ENCODE measurements at regions not wholly inside any gene's neighbourhood (a gene's known extent, or its start where the extent isn't known, plus 50 kb on each side); places are given as distances from the start of the nearest gene placed in this dataset.

GRCh38 chr3:148510116-148510515 lies 187.6 kb upstream of the AGTR1 start:
- Histone ChIP-seq H3K9ac (ENCODE audit: low read length) (no peak overlapping the region), H3K36me3 (ENCODE audit: insufficient read depth, low read length) (no peaks in the 10 kb centered on the region), H3K27ac (ENCODE audit: low read depth, low read length) (no peak overlapping the region), H4K20me1 (ENCODE audit: insufficient read depth, low read length) (no peaks in the 10 kb centered on the region), H3K4me1 (ENCODE audit: insufficient read depth, low read length) (no peaks in the 10 kb centered on the region), H3K27me3 (ENCODE audit: insufficient read depth, low read length) (no peaks in the 10 kb centered on the region), H3K4me3 (ENCODE audit: insufficient read depth, low read depth, low read length) (no peak overlapping the region), H2AFZ (ENCODE audit: low read depth, low read length) (no peak overlapping the region), H3K9me3 (ENCODE audit: insufficient read depth, low read depth, low read length) (no peaks in the 10 kb centered on the region), H3K79me2 (ENCODE audit: insufficient read depth, low read length) (no peaks in the 10 kb centered on the region), H3K4me2 (ENCODE audit: low read length) (no peak overlapping the region)
- TF ChIP-seq EZH2 (IDR thresholded peaks at IDR 0.05; ENCODE audit: insufficient read depth, low read length) (no peak), CTCF (IDR thresholded peaks at IDR 0.05; ENCODE audit: insufficient read depth, low read depth, low read length) (no peak)
- no peak for FAIRE-seq
- Mint-ChIP-seq H3K4me3 (ENCODE audit: unreplicated experiment) (no peak overlapping the region), H3K27me3 (ENCODE audit: low read depth, unreplicated experiment) (no peaks in the 10 kb centered on the region), H3K9me3 (ENCODE audit: unreplicated experiment) (no peaks in the 10 kb centered on the region), H3K36me3 (ENCODE audit: low read depth, unreplicated experiment) (no peaks in the 10 kb centered on the region), H3K27ac (ENCODE audit: unreplicated experiment) (no peak overlapping the region), H3K4me1 (ENCODE audit: low read depth, unreplicated experiment) (peaks cover 7% of the 10 kb centered on the region)
- DNase-seq (ENCODE audit: low read depth) = no peak

DNA sequence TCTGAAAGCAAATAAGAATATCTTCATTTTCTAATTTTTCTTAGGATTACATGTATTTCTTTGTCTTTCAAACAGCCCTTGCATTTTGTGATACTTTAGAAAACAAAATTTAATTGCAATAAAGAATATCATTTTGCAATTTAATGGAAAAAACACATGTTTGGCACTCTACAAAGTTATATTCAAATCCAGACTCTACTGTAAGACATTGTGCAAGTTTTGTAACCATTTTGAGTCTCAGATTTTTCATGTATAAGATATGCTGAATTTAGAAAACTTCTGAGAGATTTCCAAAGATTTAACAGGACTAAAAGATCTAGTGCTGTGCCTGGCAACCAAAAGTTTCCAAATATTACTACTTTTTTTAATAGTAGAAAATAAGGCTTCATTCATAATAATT lies 187.1 kb upstream of the AGTR1 start:
- Histone ChIP-seq H2AFZ (ENCODE audit: low read depth, low read length) (no peak overlapping the region), H3K27me3 (ENCODE audit: insufficient read depth, low read length) (no peaks in the 10 kb centered on the region), H3K27ac (ENCODE audit: low read depth, low read length) (no peak overlapping the region), H4K20me1 (ENCODE audit: insufficient read depth, low read length) (no peaks in the 10 kb centered on the region), H3K4me1 (ENCODE audit: insufficient read depth, low read length) (no peaks in the 10 kb centered on the region), H3K9ac (ENCODE audit: low read length) (no peak overlapping the region), H3K4me2 (ENCODE audit: low read length) (no peak overlapping the region), H3K4me3 (ENCODE audit: insufficient read depth, low read depth, low read length) (no peak overlapping the region), H3K9me3 (ENCODE audit: insufficient read depth, low read depth, low read length) (no peaks in the 10 kb centered on the region), H3K79me2 (ENCODE audit: insufficient read depth, low read length) (no peaks in the 10 kb centered on the region), H3K36me3 (ENCODE audit: insufficient read depth, low read length) (no peaks in the 10 kb centered on the region)
- peaks cover 7% of the 10 kb centered on the region for H3K4me1 Mint-ChIP-seq (ENCODE audit: low read depth, unreplicated experiment)
- H3K9me3 Mint-ChIP-seq (ENCODE audit: unreplicated experiment) = no peaks in the 10 kb centered on the region
- no peak overlapping the region for H3K27ac Mint-ChIP-seq (ENCODE audit: unreplicated experiment)
- TF ChIP-seq CTCF (IDR thresholded peaks at IDR 0.05; ENCODE audit: insufficient read depth, low read depth, low read length) (no peak), EZH2 (IDR thresholded peaks at IDR 0.05; ENCODE audit: insufficient read depth, low read length) (no peak)
- FAIRE-seq = no peak
- no peak for DNase-seq (ENCODE audit: low read depth)
- no peaks in the 10 kb centered on the region for H3K27me3 Mint-ChIP-seq (ENCODE audit: low read depth, unreplicated experiment)
- H3K4me3 Mint-ChIP-seq (ENCODE audit: unreplicated experiment) = no peak overlapping the region
- H3K36me3 Mint-ChIP-seq (ENCODE audit: low read depth, unreplicated experiment) = no peaks in the 10 kb centered on the region

DNA sequence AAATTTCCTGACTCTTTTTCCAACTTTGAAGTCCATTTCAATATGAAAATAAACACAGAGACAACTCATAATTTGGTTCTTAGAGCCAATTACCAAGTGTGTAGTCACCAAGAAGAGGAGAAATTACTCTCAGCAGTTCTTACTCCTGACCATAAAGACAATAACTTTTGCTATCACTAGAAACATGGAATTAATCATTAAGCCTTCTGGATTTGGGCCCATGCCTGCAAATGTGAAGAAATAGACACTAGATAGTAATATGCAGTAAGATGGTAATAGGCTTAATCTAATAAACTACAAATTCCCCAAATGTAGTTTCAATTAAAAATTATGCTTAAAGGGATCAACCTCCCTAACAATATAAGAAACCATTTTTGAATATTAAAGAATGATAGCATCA lies 185.1 kb upstream of the AGTR1 start:
- H3K9me3 ChIP-seq (ENCODE audit: insufficient read depth, low read depth, low read length) = no peaks in the 10 kb centered on the region
- no peak for TF ChIP-seq CTCF (IDR thresholded peaks at IDR 0.05; ENCODE audit: insufficient read depth, low read depth, low read length)
- TF ChIP-seq EZH2 (IDR thresholded peaks at IDR 0.05; ENCODE audit: insufficient read depth, low read length) = no peak
- peaks cover 7% of the 10 kb centered on the region for H3K4me1 Mint-ChIP-seq (ENCODE audit: low read depth, unreplicated experiment)
- FAIRE-seq (no peak), DNase-seq (ENCODE audit: low read depth) (peak; percentile 0)
- H3K27me3 ChIP-seq (ENCODE audit: insufficient read depth, low read length) = no peaks in the 10 kb centered on the region
- no peak overlapping the region for H3K4me3 Mint-ChIP-seq (ENCODE audit: unreplicated experiment)
- no peaks in the 10 kb centered on the region for H3K4me1 ChIP-seq (ENCODE audit: insufficient read depth, low read length)
- no peaks in the 10 kb centered on the region for H4K20me1 ChIP-seq (ENCODE audit: insufficient read depth, low read length)
- H3K27ac ChIP-seq (ENCODE audit: low read depth, low read length) = no peak overlapping the region
- no peak overlapping the region for H3K9ac ChIP-seq (ENCODE audit: low read length)
- H3K4me2 ChIP-seq (ENCODE audit: low read length) = no peak overlapping the region
- H3K36me3 ChIP-seq (ENCODE audit: insufficient read depth, low read length) = no peaks in the 10 kb centered on the region
- no peak overlapping the region for H3K27ac Mint-ChIP-seq (ENCODE audit: unreplicated experiment)
- H3K4me3 ChIP-seq (ENCODE audit: insufficient read depth, low read depth, low read length) = no peak overlapping the region
- no peak overlapping the region for H2AFZ ChIP-seq (ENCODE audit: low read depth, low read length)
- H3K36me3 Mint-ChIP-seq (ENCODE audit: low read depth, unreplicated experiment) = no peaks in the 10 kb centered on the region
- H3K9me3 Mint-ChIP-seq (ENCODE audit: unreplicated experiment) = no peaks in the 10 kb centered on the region
- no peaks in the 10 kb centered on the region for H3K79me2 ChIP-seq (ENCODE audit: insufficient read depth, low read length)
- H3K27me3 Mint-ChIP-seq (ENCODE audit: low read depth, unreplicated experiment) = no peaks in the 10 kb centered on the region
